ENCODE measurements at regions not wholly inside any gene's neighbourhood (a gene's known extent, or its start where the extent isn't known, plus 50 kb on each side); places are given as distances from the start of the nearest gene placed in this dataset.

DNA sequence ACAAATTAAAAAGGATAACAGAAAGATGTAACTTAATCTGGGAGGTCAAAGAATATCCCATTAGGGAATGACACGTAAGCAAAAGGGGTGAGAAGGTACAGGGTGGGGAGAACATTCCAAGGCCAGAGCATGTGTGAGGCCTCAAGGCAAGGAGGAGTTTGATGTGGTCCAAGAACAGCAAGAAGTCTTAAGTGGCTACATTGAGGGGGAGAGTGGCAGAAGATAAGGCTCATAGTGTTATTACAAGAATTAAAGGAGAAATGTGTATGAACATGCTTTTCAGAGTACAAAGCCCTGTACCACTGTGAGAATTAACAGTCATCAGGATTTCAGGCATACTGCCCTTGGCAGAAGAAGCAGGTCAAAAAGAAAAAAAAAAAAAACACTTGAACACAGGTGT is 174.4 kb upstream of the ERBB4 start:
- Histone ChIP-seq H3K36me3 (ENCODE audit: insufficient read depth, low read length) (no peaks in the 10 kb centered on the region), H3K4me1 (ENCODE audit: insufficient read depth, low read length, poor library complexity, severe bottlenecking) (no peaks in the 10 kb centered on the region), H2AFZ (ENCODE audit: low read length) (no peak overlapping the region), H3K79me2 (ENCODE audit: insufficient read depth, low read length) (no peaks in the 10 kb centered on the region), H3K4me2 (ENCODE audit: low read depth, low read length, poor library complexity, severe bottlenecking) (no peak overlapping the region), H3K4me3 (ENCODE audit: low read length, poor library complexity, severe bottlenecking) (no peak overlapping the region), H3K9me3 (ENCODE audit: insufficient read depth, low read depth, low read length) (no peaks in the 10 kb centered on the region), H3K27me3 (ENCODE audit: insufficient read depth, low read length, poor library complexity, severe bottlenecking) (no peaks in the 10 kb centered on the region), H3F3A (ENCODE audit: low read depth) (no peaks in the 10 kb centered on the region), H3K9ac (ENCODE audit: low read depth, low read length, poor library complexity, severe bottlenecking) (no peak overlapping the region), H3K9me2 (replicated peaks; ENCODE audit: low read depth, low read length) (no peaks in the 10 kb centered on the region), H4K20me1 (ENCODE audit: insufficient read depth, low read length, poor library complexity, severe bottlenecking) (no peaks in the 10 kb centered on the region)
- TF ChIP-seq, protein P1, sequence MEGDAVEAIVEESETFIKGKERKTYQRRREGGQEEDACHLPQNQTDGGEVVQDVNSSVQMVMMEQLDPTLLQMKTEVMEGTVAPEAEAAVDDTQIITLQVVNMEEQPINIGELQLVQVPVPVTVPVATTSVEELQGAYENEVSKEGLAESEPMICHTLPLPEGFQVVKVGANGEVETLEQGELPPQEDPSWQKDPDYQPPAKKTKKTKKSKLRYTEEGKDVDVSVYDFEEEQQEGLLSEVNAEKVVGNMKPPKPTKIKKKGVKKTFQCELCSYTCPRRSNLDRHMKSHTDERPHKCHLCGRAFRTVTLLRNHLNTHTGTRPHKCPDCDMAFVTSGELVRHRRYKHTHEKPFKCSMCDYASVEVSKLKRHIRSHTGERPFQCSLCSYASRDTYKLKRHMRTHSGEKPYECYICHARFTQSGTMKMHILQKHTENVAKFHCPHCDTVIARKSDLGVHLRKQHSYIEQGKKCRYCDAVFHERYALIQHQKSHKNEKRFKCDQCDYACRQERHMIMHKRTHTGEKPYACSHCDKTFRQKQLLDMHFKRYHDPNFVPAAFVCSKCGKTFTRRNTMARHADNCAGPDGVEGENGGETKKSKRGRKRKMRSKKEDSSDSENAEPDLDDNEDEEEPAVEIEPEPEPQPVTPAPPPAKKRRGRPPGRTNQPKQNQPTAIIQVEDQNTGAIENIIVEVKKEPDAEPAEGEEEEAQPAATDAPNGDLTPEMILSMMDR (conservative IDR thresholded peaks at IDR 0.05; ENCODE audit: low read length), result no peak
- no peak for TF ChIP-seq EZH2phosphoT487 (IDR thresholded peaks at IDR 0.05; ENCODE audit: borderline replicate concordance)

DNA sequence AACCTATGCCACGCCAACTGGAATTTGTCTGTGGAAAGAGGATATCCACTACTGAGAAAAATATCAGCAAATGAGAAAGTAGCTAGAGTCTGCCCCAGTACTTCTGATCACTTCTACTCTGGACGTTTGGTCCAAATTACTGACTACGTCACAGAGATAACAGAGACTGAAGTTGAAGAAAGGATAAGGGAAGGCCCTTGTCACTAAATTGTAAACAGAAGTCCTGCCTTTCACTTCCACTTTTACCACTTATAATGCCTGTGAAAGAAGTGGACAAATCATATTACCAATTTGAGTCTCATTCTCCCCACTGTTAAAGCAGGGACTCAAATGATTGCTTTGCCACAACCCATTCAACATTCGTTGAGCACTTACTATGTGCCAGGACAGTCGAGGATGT is 173.9 kb upstream of the ERBB4 start:
- H3F3A ChIP-seq (ENCODE audit: low read depth), result no peaks in the 10 kb centered on the region
- H3K4me1 ChIP-seq (ENCODE audit: insufficient read depth, low read length, poor library complexity, severe bottlenecking), result no peaks in the 10 kb centered on the region
- H3K9ac ChIP-seq (ENCODE audit: low read depth, low read length, poor library complexity, severe bottlenecking), result no peak overlapping the region
- H3K79me2 ChIP-seq (ENCODE audit: insufficient read depth, low read length), result no peaks in the 10 kb centered on the region
- no peak overlapping the region for H2AFZ ChIP-seq (ENCODE audit: low read length)
- H3K36me3 ChIP-seq (ENCODE audit: insufficient read depth, low read length), result no peaks in the 10 kb centered on the region
- no peak for TF ChIP-seq EZH2phosphoT487 (IDR thresholded peaks at IDR 0.05; ENCODE audit: borderline replicate concordance)
- TF ChIP-seq, protein P1 (conservative IDR thresholded peaks at IDR 0.05; ENCODE audit: low read length), result no peak
- no peaks in the 10 kb centered on the region for H3K27me3 ChIP-seq (ENCODE audit: insufficient read depth, low read length, poor library complexity, severe bottlenecking)
- H4K20me1 ChIP-seq (ENCODE audit: insufficient read depth, low read length, poor library complexity, severe bottlenecking), result no peaks in the 10 kb centered on the region
- no peaks in the 10 kb centered on the region for H3K9me3 ChIP-seq (ENCODE audit: insufficient read depth, low read depth, low read length)
- H3K9me2 ChIP-seq (replicated peaks; ENCODE audit: low read depth, low read length), result no peaks in the 10 kb centered on the region
- H3K4me2 ChIP-seq (ENCODE audit: low read depth, low read length, poor library complexity, severe bottlenecking), result no peak overlapping the region
- no peak overlapping the region for H3K4me3 ChIP-seq (ENCODE audit: low read length, poor library complexity, severe bottlenecking)

DNA sequence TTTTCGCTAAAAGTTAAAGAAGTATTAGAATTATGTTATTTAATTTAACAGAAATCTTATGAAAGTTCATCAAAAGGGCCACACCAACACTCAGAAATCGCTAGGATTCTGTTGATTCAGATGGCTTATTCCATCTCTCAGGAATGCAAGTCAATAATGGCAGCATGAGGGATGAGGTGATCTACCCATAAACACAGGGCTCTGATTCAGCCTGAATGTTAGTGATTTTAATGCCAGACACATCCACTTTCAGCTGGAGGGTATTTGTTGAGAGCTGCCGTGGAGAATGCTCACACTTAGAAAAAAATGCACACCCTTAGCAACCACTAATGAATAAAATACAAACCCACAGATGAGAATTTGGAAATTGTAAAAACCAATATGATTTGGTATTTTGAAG is 173.3 kb upstream of the ERBB4 start:
- no peaks in the 10 kb centered on the region for H3K9me2 ChIP-seq (replicated peaks; ENCODE audit: low read depth, low read length)
- no peaks in the 10 kb centered on the region for H3K27me3 ChIP-seq (ENCODE audit: insufficient read depth, low read length, poor library complexity, severe bottlenecking)
- no peak for TF ChIP-seq EZH2phosphoT487 (IDR thresholded peaks at IDR 0.05; ENCODE audit: borderline replicate concordance)
- TF ChIP-seq, protein P1 (conservative IDR thresholded peaks at IDR 0.05; ENCODE audit: low read length), result no peak
- no peak overlapping the region for H3K4me2 ChIP-seq (ENCODE audit: low read depth, low read length, poor library complexity, severe bottlenecking)
- no peak overlapping the region for H3K4me3 ChIP-seq (ENCODE audit: low read length, poor library complexity, severe bottlenecking)
- H3K36me3 ChIP-seq (ENCODE audit: insufficient read depth, low read length), result no peaks in the 10 kb centered on the region
- no peaks in the 10 kb centered on the region for H3K79me2 ChIP-seq (ENCODE audit: insufficient read depth, low read length)
- no peaks in the 10 kb centered on the region for H3K9me3 ChIP-seq (ENCODE audit: insufficient read depth, low read depth, low read length)
- H4K20me1 ChIP-seq (ENCODE audit: insufficient read depth, low read length, poor library complexity, severe bottlenecking), result no peaks in the 10 kb centered on the region
- H3K9ac ChIP-seq (ENCODE audit: low read depth, low read length, poor library complexity, severe bottlenecking), result no peak overlapping the region
- H2AFZ ChIP-seq (ENCODE audit: low read length), result no peak overlapping the region
- H3K4me1 ChIP-seq (ENCODE audit: insufficient read depth, low read length, poor library complexity, severe bottlenecking), result no peaks in the 10 kb centered on the region
- no peaks in the 10 kb centered on the region for H3F3A ChIP-seq (ENCODE audit: low read depth)
